ENCODE measurements at regions not wholly inside any gene's neighbourhood (a gene's known extent, or its start where the extent isn't known, plus 50 kb on each side); places are given as distances from the start of the nearest gene placed in this dataset.
"Not testable (repeated sequence)": the region's sequence is repeated elsewhere in the genome, so short reads cannot be mapped to it uniquely, and the experiment has no call there.

GRCh38 chr4:106869551-106869950 is 166.6 kb downstream of the DKK2 start:
- DNase-seq: no peak

- no peak for DNase-seq
Observed at GRCh38 chr4:106868381-106869035, 167.6 kb downstream of the DKK2 start.

GRCh38 chr4:106864231-106864630 is 171.9 kb downstream of the DKK2 start:
- no peak for DNase-seq

- no peak for DNase-seq
Observed at GRCh38 chr4:106854569-106855351, 181.4 kb downstream of the DKK2 start.

GRCh38 chr4:106852426-106852825 is 183.7 kb downstream of the DKK2 start:
- DNase-seq: no peak

- no peak for DNase-seq
Observed at GRCh38 chr4:106851726-106852125, 184.4 kb downstream of the DKK2 start.

- DNase-seq: no peak
Observed at GRCh38 chr4:106850691-106851090, 185.4 kb downstream of the DKK2 start.

GRCh38 chr4:106835919-106836318 is 200.2 kb downstream of the DKK2 start:
- DNase-seq: no peak

- no peak for DNase-seq
Observed at GRCh38 chr4:106830879-106831278, 205.2 kb downstream of the DKK2 start.

- no peak for DNase-seq
Observed at GRCh38 chr4:106818764-106819163, 217.3 kb downstream of the DKK2 start.

- DNase-seq: no peak
Observed at GRCh38 chr4:106816496-106816895, 219.6 kb downstream of the DKK2 start.

GRCh38 chr4:106810122-106810521 is 226.0 kb downstream of the DKK2 start:
- DNase-seq: no peak

- no peak for DNase-seq
Observed at GRCh38 chr4:106809076-106809475, 227.0 kb downstream of the DKK2 start.

GRCh38 chr4:106806158-106806797 is 229.8 kb downstream of the DKK2 start:
- DNase-seq: no peak

GRCh38 chr4:106803083-106803482 is 233.0 kb downstream of the DKK2 start:
- no peak for DNase-seq

- DNase-seq: no peak
Observed at GRCh38 chr4:106801386-106801785, 234.7 kb downstream of the DKK2 start.

- DNase-seq: no peak
Observed at GRCh38 chr4:106796876-106797275, 239.2 kb downstream of the DKK2 start.

- DNase-seq: no peak
Observed at GRCh38 chr4:106795326-106795725, 240.8 kb downstream of the DKK2 start.

GRCh38 chr4:106793933-106794332 is 242.2 kb downstream of the DKK2 start:
- DNase-seq: no peak

GRCh38 chr4:106775636-106776035 is 260.5 kb downstream of the DKK2 start:
- no peak for DNase-seq

- not testable (repeated sequence) for DNase-seq
Observed at GRCh38 chr4:106774055-106774454, 262.1 kb downstream of the DKK2 start.

GRCh38 chr4:106773076-106773905 is 262.8 kb downstream of the DKK2 start:
- no peak for DNase-seq

- no peak for DNase-seq
Observed at GRCh38 chr4:106767991-106768390, 268.1 kb downstream of the DKK2 start.

All from activated CD4-positive, alpha-beta T cell treated with anti-CD3 and anti-CD28 coated beads, Interleukin-2, amount 50 U/mL, for 48 hours (primary cell).